ENCODE measurements at regions not wholly inside any gene's neighbourhood (a gene's known extent, or its start where the extent isn't known, plus 50 kb on each side); places are given as distances from the start of the nearest gene placed in this dataset.

GRCh38 chr21:35860189-35860869, 200.0 kb downstream of the SETD4 start:
- Histone ChIP-seq H3K4me3 (no peak overlapping the region), H3K9me3 (no peaks in the 10 kb centered on the region), H3K4me1 (no peaks in the 10 kb centered on the region), H3K27ac (no peak overlapping the region), H3K4me2 (no peak overlapping the region)
- no peak for ATAC-seq
- CTCF ChIA-PET: interaction anchor here (0.6 kb wide), 1 partner anchor 167 kb away, joined by 3 read pairs; no protein-coding TSS in a partner anchor
- 33% methylated on average over 6 of the region's 6 CpGs for WGBS (ENCODE audit: missing lambda C conversion rate)
- no peak for DNase-seq (ENCODE audit: low read depth in 1 of 2, low spot score in 1 of 2)
- no peak for FAIRE-seq
- POLR2A ChIA-PET: no interaction called here
- TF ChIP-seq EHF (CRISPR knock-in tag; IDR thresholded peaks at IDR 0.05) (no peak), KDM5A (IDR thresholded peaks at IDR 0.05) (no peak), CEBPB (IDR thresholded peaks at IDR 0.05) (no peak), KDM1A (IDR thresholded peaks at IDR 0.05; ENCODE audit: low read depth) (no peak), JUN (IDR thresholded peaks at IDR 0.05) (no peak), RNF2 (IDR thresholded peaks at IDR 0.05; ENCODE audit: borderline replicate concordance, low read depth) (no peak), ZFP36 (IDR thresholded peaks at IDR 0.05; ENCODE audit: borderline replicate concordance, partially characterized antibody) (no peak)

- ChIA-PET CTCF (no interaction called here), POLR2A (no interaction called here)
- no peaks in the 10 kb centered on the region for H3K9me3 ChIP-seq
- FAIRE-seq (no peak), DNase-seq (ENCODE audit: low read depth in 1 of 2, low spot score in 1 of 2) (no peak), ATAC-seq (no peak)
- H3K4me3 ChIP-seq: no peak overlapping the region
- H3K4me1 ChIP-seq: no peaks in the 10 kb centered on the region
- no peak for TF ChIP-seq SMC3 (IDR thresholded peaks at IDR 0.05)
- no peak for TF ChIP-seq USF2 (IDR thresholded peaks at IDR 0.05)
- no peak for TF ChIP-seq CTCF (IDR thresholded peaks at IDR 0.05)
- no peak for TF ChIP-seq SREBF2 (IDR thresholded peaks at IDR 0.05)
- no peak for TF ChIP-seq ZC3H11A (IDR thresholded peaks at IDR 0.05)
- TF ChIP-seq HES2 (IDR thresholded peaks at IDR 0.05): no peak
- no peak for TF ChIP-seq FOSB (CRISPR knock-in tag; IDR thresholded peaks at IDR 0.05)
- 25% methylated on average over 3 of the region's 3 CpGs for WGBS (ENCODE audit: missing lambda C conversion rate)
- no peak overlapping the region for H3K27ac ChIP-seq
- no peak overlapping the region for H3K4me2 ChIP-seq
Measured at GRCh38 chr21:35859677-35860076, 200.6 kb downstream of the SETD4 start.

- ChIA-PET POLR2A (no interaction called here), CTCF (interaction anchor here (0.9 kb wide), 1 partner anchor 14 kb away, joined by 3 read pairs; no protein-coding TSS in a partner anchor)
- Histone ChIP-seq H3K27ac (no peak overlapping the region), H3K4me3 (no peak overlapping the region), H3K4me2 (no peak overlapping the region), H3K4me1 (no peaks in the 10 kb centered on the region), H3K9me3 (no peaks in the 10 kb centered on the region)
- ATAC-seq: no peak
- no peak for FAIRE-seq
- TF ChIP-seq HOXA7 (CRISPR knock-in tag; IDR thresholded peaks at IDR 0.05) (no peak), BCL3 (IDR thresholded peaks at IDR 0.05) (no peak), KDM1A (IDR thresholded peaks at IDR 0.05; ENCODE audit: low read depth) (no peak), ELK1 (IDR thresholded peaks at IDR 0.05; ENCODE audit: low read depth, low read length) (no peak), RFX5 (IDR thresholded peaks at IDR 0.05) (no peak), PHF8 (IDR thresholded peaks at IDR 0.05; ENCODE audit: borderline replicate concordance, low read depth) (no peak), PBX3 (IDR thresholded peaks at IDR 0.05) (no peak), CHD2 (IDR thresholded peaks at IDR 0.05; ENCODE audit: low read length, partially characterized antibody) (no peak)
- DNase-seq (ENCODE audit: low read depth in 1 of 2, low spot score in 1 of 2): no peak
- 0% methylated on average over 2 of the region's 2 CpGs for WGBS (ENCODE audit: missing lambda C conversion rate)
Measured at GRCh38 chr21:35857095-35857494, 203.2 kb downstream of the SETD4 start.

Measured in A549 (cell line).